HS-5 (cell line): ENCODE measurements at regions not wholly inside any gene's neighbourhood (a gene's known extent, or its start where the extent isn't known, plus 50 kb on each side); places are given as distances from the start of the nearest gene placed in this dataset.

ENCODE experiments used
- DNase-seq: peaks from one replicate; pipeline ENCODE4 v3.0.0-alpha.2; 2012; ENCODE audit warnings: low read depth

DNA sequence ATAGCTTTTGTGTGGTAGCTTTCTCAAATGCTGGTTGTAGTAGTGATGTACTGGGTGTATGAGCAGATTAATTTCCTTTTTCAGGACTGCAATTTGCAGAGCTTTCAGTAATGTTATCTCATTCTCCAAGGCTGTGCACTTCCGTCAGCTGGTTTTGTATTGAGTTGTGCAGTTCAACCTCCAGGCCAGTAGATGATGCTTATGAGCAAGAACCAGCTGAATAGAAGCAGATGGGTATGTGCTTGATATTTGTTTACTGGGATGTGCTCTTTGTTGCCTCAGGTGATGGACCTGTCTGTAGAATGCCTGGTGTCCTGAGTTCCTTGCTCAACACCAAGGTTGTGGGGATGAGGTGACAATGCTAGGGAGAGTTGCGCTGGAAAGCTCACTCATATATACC is 462.8 kb downstream of the PCDH18 start:
- DNase-seq = no peak

DNA sequence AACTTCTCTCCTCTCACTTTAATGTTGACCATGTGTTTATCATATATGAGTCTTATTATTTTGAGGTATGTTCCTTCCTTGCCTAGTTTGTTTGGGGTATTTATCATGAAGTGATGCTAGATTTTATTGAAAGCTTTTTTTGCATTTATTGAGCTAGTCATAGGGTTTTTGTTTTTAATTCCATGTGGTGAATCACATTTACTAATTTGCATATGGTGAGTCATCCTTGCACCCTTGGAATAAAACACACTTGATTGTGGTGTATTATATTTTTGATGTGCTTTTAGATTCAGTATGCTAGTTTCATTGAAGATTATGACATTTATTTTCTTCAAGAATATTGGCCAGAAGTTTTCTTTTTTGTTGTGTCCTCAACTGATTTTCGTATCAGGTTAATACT is 464.6 kb downstream of the PCDH18 start:
- DNase-seq = no peak

DNA sequence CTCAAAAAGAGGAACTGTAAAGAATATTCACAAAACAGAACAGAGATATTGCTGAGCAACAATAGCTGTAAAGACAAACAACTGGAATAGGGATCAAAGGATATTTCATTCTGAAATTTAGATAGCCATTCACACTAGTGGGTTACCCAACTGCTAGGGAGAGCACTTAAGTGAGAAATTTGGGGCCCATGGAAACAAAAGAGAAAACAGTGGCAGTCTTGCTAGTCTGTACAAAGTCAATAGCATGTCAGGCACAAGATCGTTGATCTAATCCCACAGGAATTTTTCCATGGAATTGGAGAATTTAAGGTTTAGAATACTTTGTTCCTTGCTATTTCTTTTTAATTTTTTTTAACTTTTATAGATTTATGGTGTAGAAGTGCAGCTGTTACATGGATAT is 467.0 kb downstream of the PCDH18 start:
- DNase-seq = peak; percentile 3

DNA sequence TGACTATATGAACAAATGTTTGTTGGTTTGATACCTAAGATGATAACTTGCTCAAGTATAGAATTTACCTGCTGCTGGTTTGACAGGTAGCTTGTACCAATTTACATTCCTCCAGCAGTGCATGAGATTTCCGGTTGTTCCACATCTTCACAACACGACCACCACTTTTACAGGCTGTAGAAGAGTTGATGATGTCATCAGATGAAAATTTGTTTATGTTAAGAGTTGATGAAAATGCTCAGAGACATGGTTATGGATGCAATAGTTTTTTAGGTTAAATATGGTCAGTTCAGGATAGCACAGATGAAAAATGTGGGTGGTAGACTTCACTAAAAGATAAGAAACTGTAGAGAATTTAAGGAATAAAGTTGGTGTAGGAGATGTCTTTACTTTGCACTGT is 468.3 kb downstream of the PCDH18 start:
- DNase-seq = no peak

DNA sequence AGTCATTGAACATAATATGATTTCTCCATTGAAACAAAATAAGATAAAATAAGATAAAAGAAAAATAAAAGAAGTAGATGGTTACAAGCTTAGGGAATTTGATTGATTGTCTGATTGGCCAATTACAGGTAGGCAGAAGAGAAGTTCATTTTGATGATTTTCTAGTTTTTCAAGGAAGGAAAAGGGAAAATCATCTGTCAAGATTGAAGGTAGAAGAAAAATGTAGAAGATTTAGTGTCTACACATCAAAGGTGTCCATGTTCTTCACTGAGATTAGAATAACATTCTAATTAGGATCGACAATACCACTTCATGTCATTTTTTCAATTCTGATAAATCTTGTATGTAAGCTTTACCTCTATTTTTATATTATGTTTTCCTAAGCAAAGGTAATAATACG is 489.1 kb downstream of the PCDH18 start:
- DNase-seq = no peak

DNA sequence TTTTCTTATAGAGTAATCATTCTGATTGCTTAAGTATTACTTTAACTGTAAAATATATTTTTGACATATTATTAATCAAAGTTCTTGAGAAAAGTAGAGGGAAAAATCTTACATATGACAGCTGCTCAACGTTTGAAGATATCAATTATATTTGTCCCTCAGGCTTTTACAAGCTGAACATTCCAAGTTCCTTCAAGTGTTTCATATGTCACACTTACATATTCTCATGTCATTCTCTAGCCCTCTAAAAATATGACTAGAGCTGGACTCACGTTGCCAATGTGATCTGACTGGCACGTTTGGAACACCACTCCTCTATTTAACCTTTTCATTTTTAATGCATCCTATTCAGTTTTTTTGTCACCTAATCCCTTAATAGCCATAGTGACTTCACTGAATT is 492.9 kb downstream of the PCDH18 start:
- DNase-seq = no peak

DNA sequence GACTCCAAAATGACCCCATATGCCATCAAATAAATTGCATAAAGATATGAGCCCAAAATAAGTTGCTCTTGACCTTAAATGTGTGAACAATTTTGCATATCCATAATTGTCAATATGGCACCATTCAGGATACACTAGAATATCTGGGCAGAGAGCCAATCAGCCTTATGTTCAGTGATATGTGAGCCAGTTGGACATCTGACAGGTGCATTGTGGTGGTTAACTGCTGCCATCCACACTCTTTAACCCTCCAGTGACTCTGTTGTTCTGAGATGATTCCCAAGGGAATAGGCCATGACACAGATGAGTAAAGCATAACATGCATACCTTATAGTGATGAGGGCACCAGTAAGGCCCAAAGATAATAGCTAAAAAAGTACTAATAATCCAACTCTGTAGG is 500.1 kb downstream of the PCDH18 start:
- no peak for DNase-seq

DNA sequence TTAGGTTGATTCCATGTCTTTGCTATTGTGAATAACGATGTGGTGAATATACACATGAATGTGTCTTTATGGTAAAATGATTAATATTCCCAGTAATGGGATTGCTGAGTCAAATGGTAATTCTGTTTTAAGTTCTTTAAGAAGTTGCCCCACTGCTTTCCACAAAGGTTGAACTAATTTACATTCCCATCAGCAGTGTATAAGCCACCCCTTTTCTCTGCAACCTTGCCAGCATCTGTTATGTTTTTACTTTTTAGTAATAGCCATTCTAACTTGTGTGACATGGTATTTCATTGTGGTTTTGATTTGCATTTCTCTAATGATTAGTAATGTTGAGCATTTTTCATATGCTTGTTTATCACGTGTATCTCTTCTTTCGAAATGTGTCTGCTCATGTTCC is 503.3 kb downstream of the PCDH18 start:
- DNase-seq = no peak

DNA sequence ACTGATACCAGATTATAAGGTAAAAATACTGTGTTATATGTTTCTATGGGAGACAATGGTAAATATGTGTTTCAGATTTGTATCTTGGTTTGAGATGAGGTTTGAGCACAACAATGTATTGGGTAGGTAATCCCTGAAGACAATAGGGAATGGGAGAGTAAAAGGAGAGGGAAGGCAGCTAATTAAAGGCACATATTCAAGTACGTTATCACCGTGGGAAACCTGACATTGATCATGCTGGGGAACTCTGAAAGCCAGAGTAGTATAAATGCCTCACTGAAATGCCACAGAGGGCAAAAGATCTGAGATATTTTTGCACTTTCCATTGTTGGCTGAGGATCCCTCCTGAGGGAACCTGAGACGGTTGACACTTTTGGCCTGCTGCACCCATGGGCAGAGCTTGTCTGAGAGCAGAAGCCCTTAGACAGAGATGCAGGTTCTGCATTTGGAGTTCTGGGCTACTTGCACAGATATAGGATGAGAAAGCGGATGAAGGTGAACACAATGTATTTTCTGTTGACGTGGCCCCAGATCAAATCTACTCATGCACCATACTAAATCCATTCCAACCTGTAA is 506.7 kb downstream of the PCDH18 start:
- no peak for DNase-seq

DNA sequence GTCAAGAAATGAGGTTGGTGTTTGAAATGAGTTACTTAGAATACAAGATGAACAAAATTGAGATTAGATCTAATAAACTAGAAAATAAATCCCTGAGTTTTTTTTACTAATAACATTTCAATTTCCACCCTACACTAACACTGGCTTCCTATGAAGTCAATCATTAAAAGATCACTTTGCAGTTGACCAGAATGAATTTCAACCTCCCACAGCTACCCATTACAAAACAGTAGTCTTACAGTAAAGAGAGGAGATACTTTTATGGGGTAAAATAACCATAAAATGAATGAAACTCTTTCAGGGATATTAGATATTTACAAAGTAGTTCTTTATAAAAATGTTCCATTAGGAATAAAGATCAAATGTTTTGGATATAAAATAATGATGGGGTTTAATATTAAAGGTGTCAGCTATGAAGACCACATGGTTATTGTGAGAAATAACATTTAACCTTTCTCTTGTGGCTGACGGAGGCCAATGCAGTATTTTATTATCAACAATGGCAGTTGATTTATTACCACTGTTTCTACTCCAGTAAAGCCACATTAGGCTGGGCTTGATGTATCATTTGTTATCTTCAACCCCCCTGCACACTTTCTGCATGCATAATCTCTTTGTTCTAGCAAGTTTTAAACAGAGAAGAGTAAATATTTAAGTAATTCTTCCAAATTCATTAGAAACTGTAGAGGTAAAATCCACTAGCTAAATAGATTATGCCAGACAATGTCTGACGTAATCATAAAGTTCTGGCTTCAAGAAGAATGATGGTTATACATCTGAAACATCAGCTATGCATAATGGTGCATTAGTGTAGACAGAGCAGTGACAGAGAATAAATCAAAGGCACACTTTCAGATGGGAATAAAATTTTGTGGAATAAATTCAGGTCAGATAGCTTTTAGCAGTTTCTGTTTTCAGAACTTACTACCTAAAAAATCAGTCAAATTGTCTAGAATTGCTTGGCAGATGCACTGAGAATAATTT is 516.6 kb downstream of the PCDH18 start:
- DNase-seq = no peak

DNA sequence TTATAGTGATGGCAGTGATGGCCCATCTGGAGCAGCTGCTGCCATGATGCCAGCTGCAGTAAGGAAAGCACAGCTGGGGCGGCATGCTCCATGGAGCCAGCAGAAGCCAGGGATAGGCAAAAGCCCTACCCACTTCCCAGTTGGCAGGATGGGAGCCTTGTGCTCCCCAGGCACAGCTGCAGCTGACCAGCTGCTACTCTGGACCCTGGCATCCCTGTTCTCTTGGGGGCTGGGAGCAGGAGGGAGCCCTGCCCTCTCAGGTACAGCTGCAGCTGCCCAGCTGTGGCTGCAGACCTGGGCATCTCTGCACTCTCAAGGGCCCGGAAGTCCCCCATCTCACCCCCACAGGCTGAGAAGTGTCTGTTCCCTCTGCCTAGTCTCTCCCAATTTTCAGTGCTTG is 531.9 kb downstream of the PCDH18 start:
- no peak for DNase-seq

DNA sequence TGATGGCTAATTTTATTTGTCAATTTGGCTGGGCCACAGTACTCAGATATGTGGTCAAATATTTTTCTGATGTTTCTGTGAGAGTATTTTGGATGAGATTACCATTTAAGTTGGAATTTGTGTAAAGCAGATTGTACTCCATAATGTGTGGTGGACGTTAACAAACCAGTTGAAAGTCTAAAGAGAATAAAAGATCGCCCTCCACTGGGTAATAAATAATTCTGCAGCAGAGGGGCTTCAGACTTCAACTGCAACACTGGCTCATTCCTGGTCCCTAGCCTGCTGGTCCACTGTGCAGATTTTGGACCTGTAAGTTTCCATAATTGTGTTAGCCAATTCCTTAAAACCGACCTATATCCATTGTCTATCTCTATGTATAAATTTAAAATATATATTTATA is 540.3 kb downstream of the PCDH18 start:
- DNase-seq = no peak

DNA sequence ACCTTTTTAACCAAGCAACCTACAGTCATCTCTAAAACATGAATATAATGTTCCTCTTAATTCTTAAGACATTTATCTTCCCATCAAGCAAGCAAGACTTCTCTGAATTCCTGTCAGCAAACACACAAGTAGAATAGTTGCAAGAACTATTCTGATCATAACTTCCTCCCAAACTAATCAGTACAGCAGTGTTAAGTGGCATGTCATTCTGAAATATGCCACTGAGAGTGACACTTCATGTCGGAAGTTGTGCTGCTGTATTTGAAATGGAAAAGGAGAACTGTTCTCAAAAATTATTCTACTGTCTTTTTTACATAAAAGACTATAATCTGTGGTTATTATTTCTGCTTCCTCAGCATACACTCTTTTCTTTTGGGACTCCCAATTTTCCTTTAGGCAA is 546.6 kb downstream of the PCDH18 start:
- no peak for DNase-seq

DNA sequence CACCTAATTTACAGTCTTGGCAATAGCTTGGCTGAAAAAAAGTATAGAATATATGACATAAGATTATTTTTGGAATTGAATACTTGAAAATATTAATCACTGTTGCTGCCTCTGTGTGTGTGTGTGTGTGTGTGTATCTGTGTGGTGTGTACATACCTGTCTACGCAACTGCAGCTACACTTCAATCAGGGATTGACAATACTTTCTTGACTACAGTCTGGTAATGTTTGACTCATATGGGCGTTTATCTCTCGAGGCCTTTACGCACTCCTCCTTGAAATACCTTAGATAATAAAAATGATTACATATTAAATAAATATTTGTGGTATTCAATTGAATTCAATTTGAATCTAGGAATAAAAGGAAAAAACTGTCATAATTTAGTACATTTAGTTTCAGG is 565.2 kb downstream of the PCDH18 start:
- DNase-seq = no peak

DNA sequence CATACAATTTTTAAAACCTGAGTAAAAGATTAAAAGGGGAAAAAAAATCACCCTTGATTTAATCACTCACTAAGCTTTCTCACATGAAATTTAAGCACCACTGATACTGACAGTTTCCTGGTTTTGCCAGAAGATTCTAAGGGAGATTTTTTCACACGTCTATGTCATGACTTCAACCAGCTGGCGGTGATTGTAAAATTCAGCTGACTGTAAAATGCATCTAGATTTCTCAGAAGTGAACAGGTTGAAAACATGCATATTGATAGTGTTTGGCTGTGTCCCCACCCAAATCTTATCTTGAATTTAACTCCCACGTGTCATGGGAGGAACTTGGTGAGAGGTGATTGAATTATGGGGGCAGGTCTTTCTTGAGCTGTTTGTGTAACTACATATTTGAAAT is 566.8 kb downstream of the PCDH18 start:
- no peak for DNase-seq

DNA sequence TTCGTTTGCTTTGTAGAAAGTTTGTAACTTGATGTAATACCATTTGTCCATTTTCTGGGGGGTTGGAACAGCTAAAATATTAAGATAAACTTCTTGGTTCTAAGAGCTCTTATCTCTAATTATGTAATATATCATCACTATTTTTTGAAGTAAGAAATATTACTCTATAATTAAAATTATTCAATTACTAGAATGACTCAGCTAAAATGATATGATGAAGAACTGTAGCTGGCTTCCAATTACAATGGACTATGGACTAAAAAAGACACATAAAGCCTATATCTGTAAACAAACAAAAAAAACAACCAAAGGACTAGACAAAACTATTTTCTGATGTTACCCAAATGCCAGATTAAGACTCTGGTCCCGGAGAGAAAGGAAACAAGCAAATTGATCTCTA is 569.4 kb downstream of the PCDH18 start:
- no peak for DNase-seq

DNA sequence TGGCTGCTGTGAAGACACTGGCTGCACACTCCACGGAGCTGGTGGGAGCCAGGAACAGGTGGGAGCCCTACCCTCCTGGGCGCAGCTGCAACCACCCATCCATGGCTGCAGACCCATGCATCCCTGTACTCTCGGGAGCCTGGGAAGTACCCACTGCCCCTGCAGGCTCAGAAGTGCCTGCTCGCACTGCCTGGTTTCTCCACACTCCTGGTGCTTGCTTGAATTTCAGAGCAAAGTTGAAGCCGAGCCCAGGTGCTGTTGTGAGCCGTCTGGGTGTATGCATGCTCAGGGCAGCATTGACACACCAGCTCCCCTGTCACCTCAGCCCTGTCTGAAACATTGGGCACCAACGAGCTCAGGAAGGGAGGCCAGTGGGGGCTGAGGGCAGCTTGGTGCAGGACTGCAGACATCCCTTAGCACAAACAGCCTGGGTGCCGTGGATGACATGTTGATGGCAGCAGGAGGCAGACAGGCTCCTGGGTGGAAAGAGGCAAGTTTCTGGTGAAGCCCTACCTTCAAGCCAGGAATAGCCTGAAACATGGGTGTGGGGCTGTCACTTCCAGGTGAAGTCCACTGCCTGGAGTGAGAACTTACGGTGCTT is 585.9 kb downstream of the PCDH18 start:
- no peak for DNase-seq

DNA sequence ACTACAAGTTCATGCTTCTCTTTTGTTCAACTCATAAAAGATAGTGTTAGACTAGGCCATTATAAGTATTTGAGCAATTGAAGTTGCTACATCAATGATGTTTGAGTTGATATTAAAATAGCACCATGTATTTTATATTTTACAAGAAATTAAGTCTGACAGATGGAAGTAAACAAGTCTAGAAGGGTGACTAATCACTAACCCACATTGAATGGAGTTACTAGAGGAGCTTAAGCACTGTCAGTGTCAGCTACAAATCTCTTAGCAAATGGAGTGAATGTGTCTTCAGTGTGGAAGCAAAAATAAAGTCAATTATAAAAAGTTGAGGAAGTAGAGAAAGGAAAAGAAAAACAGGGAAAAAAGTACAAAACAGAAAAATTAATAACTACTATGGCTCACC is 592.5 kb downstream of the PCDH18 start:
- no peak for DNase-seq

DNA sequence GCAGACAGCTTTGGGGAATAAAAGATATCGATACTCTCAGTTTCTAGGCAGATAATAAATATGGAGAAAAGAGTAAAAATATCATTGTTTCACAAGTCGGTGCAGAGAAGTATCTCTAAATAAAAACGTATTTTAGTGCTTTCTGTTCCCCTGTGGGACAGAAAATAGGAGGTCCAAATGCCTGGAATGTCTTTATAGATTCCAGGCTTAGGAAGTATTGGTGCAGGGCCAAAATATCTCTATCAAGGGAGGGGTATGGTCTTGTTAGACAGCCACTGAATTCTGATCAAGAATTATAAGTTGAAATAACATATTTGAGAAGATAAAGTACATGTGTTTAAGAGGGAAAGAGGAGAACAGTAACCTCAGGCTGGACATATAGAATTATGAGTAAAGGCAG is 596.4 kb downstream of the PCDH18 start:
- DNase-seq = no peak

DNA sequence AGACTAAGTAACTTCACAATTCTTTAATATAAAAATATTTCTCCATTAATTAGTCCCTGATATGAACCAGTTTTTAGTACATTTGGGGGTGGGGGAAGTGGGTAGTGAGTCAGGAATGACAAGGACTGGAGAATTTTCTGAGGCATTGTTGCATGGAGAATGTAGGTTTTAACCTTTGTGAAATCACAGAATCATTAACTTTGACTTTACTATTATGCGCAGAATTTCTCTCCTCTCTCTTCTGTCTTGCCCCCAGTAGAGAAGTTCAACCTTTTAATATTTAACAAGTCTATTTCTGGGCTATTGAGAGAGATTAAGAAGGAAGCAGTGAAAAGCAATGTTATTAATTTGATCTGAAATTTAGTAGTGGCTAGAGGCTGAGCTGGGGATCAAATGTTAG is 597.0 kb downstream of the PCDH18 start:
- no peak for DNase-seq

DNA sequence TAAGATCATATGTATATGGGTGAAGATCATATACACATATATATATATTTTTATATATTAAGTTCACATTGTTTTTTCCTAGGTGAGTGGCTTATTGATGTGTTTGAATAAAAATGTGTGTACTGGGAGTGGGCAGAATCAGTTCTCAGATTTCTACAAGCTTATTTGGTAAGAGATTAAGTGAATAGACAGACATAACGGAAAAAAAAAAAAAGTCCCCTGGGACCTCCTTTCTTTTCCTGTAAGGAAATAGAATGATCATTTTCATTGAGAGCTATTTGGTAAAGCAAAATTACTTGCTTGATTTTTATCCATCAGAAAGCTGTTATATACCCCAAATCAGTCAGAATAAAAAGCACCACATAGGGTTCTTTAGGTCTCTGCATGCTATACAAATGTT is 597.7 kb downstream of the PCDH18 start:
- no peak for DNase-seq

DNA sequence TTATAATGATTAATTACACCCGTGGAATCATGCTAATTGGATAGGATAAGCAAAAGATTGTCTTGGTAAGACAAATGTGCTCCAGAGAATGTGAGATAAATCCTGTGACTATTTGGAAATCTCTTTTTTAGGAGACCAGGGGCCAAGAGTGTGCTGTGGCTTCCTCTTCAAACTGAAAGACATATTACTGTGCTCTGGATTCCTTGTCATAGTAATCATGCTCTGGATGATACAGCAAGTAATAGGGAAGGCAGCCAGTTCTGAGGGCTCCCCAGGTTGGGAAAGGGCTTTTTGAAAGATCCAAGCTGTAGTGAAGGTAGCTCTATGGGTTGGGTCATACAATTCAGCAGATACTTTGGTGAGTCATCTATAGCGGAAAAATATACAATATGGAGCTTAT is 600.5 kb downstream of the PCDH18 start:
- DNase-seq = no peak

DNA sequence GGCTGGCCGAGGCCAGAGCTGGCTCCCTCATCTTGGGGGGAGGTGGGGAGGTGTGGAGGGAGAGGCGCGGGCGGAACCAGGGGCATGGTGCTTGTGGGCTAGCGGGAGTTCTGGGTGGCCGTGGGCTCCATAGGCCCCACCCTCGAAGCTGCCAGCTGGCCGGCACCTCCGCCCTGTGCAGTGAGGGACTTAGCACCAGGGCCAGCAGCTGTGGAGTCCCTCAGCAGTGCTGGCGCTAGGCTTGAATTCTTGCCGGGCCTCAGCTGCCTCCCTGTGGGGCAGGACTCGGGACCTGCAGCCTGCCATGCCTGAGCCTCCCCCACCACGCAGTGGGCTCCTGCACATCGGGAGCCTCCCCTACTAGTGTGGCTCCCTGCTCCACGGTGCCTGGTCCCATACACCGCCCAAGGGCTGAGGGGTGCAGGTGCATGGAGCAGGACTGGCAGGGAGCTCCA is 603.3 kb downstream of the PCDH18 start:
- no peak for DNase-seq
